ENCODE measurements at regions not wholly inside any gene's neighbourhood (a gene's known extent, or its start where the extent isn't known, plus 50 kb on each side); places are given as distances from the start of the nearest gene placed in this dataset.

DNA sequence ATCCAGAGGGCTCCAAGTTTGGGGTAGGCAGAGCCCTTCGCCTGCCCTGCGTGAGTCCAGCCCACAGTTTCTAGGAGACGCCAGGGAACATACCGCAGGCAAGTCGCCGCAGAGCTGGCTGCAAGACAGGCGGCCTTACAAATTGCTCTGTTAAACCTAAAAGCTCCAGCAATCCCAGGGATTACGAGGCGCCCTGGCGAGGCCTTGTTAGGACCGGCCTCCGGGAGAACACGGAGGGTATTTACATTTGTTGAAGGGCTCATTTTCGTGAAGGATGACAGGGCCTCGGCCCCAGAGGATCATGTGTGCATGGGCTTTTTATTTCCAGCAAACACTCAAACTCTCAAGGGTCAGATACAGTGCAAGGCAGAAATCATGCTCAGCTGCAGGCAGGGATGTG is 77.6 kb upstream of the FOXF1 start:
- TF ChIP-seq, protein P1, sequence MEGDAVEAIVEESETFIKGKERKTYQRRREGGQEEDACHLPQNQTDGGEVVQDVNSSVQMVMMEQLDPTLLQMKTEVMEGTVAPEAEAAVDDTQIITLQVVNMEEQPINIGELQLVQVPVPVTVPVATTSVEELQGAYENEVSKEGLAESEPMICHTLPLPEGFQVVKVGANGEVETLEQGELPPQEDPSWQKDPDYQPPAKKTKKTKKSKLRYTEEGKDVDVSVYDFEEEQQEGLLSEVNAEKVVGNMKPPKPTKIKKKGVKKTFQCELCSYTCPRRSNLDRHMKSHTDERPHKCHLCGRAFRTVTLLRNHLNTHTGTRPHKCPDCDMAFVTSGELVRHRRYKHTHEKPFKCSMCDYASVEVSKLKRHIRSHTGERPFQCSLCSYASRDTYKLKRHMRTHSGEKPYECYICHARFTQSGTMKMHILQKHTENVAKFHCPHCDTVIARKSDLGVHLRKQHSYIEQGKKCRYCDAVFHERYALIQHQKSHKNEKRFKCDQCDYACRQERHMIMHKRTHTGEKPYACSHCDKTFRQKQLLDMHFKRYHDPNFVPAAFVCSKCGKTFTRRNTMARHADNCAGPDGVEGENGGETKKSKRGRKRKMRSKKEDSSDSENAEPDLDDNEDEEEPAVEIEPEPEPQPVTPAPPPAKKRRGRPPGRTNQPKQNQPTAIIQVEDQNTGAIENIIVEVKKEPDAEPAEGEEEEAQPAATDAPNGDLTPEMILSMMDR (IDR thresholded peaks at IDR 0.05) = no peak
- no peak for TF ChIP-seq POLR2A (IDR thresholded peaks at IDR 0.05)

Measured in testis (tissue), 2 donors.